ENCODE measurements at regions not wholly inside any gene's neighbourhood (a gene's known extent, or its start where the extent isn't known, plus 50 kb on each side); places are given as distances from the start of the nearest gene placed in this dataset.

DNA sequence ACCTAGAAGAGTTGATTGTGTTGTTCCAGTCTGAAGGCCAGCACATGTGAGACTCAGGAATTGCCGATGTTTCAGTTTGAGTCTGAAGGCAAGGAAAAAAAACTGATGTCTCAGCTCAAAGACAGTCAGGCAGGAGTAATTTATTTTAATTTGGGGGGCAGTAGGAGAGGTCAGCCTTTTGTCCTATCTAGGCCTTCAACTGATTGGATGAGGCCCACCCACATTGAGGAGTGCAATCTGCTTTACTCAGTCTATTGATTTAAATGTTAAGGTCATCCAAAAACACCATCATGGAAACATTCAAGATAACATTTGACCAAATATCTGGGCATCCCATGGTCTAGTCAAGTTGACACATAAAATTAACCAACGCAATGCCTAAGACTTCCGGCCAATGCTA is 288.9 kb downstream of the CDK5RAP2 start:
- no peak for DNase-seq

DNA sequence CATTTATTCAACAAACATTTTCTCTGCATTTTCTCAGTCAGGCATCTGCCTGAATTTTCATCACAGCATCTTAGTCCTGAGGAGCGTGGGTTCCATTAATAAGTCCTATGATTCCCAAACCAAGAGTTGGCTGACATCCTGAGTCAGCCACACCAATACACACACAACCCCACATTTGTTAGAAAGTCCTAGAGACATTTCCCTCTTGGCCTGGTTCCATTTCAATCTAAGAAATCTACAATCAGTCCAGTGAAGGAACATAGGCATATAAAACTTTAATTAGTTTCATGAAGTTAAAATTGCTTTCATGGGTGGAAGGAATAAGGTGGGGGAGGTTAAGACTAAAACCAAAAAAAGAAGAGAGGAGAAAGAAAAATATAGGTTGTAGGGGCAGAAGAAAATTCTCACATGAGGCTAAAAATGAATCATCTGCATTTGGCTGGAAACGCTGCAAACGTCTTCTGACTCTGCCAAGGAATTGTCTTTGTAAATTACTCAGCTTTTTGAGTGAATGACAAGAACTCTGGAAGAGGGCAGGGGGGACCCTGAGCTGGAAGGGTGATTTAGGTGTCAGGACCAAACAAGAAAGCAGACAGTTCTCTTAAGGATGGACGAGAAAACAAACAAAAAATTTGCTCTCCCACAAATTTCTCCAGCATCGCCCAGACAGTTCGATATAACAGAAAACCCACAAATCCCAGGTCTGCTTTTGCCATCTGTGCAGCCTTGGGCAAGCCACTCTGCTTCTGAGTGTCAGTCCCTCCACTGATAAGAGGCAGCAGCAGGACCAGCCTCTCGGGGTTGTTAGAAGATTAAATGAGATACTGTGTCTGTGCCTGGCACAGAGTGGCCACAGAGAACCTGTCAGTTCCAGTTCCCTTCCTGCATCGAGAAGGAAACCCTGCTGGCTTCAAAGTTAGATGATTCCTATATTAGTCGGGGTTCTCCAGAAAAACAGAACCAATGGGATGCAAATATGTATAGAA is 289.7 kb downstream of the CDK5RAP2 start:
- no peak for DNase-seq

DNA sequence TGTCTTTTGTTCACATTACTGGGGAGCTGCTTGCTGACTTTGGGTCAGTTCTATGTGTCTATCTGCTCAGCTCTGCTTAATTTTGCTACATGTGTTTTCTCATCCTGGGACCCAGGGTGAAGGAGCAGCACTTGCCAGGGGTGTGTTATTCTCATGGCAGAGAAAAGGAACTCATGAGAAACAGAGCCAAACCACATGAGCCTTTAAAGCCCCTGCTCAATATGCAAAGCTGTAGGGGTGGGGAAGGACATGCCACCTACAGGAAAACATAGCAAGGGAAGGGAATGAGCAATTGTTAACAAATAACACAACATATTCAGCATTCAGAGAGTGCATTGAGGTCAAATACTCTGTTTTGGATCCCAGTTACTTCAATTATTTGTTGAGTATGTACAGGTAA is 290.9 kb downstream of the CDK5RAP2 start:
- no peak for DNase-seq

DNA sequence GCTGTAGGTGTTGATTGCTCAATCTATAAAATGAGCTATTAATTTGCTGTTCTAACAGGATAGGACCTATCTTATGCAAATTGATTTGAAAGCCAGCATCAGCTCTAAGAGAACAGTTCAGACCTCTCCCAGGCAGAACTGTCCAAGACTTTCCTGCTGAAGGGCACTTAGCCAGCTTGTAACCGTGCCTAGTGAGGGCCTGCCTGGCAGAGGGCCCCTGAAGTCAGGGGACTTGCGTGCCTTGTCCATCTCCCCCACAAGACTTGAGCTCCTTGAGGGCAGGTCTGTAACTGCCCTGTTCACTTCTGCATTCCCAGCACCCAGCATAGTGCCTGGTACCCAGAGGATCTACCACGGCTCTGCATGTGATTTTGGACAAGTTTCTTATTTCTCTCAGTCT is 293.4 kb downstream of the CDK5RAP2 start:
- DNase-seq: no peak

DNA sequence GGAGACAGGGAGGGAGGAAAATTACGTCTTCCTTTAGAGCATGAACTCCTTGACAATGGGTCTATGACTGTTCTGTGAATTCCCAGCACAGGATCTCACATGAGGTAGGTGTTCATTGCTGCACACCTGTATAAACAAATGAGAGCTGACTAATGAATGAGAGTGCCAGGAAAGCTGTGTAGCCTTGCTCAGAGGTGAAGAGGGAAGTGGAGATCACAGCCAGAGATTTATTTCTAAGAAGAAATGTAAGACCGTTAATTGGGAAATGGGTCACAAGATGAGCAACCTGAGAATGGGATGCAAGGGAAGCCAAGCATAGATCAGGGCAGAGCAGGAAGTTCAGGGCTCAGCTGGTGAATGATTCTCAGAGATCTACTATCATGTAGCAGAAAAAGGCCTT is 295.1 kb downstream of the CDK5RAP2 start:
- DNase-seq: no peak

DNA sequence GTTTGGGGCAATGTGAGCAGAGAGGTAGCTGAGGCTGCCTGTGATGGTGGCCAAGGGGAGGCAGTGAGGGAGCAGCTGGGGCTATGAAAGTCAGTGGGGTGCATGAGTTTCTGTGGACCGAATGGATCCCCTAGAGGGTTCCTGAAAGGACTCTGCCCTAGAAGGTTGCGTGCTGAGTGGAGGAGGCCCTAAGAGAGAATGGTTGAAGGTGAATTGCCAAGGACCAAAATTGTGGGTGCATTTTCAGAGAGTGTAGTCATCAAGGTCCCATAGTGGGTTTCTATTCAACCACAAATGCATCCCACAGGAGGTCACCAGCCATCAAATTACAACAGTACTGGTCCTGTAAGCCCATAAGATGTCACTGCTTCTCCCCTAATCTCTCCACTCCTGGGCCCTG is 298.3 kb downstream of the CDK5RAP2 start:
- DNase-seq: no peak

DNA sequence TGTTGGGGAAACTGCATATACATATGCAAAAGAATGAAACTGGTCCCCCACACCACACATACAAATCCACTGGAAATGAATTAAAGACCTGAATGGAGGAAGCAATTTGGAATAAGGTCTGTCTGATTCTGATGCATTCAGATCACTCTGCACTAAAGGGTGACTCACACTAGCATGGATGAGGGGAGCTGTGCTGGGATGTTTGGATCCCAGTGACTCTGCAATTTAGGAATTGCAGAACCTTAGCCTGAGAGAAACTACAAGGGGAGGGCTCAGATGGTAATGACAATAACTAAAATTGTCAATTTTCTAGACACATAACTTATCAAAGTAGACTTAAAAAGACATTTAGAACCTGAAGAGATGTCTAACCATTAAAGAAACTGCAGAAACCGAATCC is 312.0 kb downstream of the CDK5RAP2 start:
- DNase-seq: no peak

DNA sequence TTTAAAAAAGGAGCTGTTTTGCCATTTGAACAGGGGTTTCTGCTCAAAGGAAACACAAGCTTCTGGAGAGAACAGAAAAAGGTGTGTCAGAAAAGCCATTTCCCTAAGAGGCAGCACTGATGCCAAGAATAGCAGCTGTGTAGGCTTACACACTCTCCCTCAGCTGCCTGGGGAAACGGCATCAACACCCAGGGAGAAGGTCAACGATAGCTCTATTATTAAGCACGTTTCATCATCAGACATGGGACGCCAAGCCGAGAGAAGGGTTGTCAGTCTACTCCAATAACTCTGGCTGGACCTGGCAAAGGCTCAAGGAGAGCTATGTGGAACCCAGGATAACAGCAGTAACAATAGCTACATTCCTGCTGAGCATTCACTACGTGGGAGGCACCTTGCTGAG is 314.2 kb downstream of the CDK5RAP2 start:
- DNase-seq: no peak

DNA sequence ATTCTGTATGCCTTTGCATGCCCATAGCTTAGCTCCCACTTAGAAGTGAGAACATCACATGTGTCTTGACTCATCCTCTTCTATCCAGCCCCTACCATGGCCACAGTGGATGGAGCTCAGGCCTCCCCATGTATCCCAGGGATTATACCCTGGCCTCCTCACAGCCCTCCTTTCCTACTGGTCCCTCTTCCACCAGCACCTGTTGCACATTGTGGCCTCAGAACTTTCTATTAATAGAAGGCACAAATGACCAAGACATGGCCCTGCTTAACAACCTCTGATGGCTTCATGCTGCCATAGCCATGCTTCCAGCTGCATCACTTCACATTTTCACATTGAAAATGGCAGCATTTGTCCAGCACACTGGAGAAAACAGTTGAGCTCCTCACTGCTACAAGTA is 315.4 kb downstream of the CDK5RAP2 start:
- no peak for DNase-seq

DNA sequence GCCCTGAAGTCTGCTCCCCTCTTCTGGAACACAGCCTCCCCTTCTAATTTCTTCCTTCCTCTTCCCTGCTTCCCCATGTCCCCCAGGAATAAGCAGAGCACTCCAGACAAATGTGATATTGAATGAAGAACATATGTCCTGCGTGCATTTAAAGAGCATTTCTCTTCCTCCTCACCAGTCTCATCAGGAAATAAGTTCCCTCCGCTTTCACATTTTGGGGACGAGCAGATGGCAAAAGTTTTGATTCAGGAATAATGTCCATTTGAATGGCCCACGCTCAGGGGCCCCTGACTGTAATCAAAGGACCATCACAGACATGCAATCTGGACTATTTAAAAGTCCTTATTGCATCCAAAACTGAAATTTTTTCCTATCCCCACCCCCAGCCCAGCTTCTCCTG is 316.1 kb downstream of the CDK5RAP2 start:
- DNase-seq: no peak

DNA sequence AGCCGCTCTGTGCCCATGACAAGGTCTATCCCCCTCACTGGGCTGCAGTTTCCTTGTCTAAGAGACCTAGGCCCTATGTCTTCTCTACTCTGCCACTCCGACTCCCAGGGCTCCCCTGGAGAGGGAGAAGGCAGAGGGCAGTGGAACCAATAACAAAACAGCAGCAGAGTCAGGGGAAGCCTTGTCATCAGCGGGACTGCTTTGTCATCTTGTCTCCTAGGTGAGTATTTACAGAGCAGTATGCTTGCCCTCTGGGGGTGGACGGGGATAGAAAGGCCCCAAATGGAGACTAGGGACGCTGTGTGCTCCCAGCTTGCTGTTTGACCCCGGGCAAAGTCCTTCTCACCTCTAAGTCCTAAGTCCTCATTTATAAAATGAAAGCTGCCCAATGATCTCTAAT is 318.5 kb downstream of the CDK5RAP2 start:
- no peak for DNase-seq

DNA sequence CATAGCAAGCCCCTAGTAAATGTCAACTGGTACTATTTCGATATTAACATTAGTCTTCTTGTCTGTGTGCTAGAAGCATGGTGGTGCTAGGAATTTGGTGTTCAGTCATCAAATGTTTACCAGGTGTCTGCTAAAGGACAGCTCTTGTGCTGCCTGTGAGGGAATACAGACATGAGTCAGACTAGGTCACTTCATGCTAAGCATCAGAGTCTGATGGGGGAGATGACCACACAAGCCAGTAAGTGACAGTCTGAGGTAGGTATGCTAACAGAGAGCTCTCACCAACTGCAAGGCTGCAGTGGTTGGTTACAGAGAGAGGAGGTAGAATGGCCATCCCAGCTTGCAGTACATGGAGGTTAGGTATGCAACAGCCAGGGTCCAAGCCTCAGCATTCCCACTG is 320.9 kb downstream of the CDK5RAP2 start:
- DNase-seq: no peak

DNA sequence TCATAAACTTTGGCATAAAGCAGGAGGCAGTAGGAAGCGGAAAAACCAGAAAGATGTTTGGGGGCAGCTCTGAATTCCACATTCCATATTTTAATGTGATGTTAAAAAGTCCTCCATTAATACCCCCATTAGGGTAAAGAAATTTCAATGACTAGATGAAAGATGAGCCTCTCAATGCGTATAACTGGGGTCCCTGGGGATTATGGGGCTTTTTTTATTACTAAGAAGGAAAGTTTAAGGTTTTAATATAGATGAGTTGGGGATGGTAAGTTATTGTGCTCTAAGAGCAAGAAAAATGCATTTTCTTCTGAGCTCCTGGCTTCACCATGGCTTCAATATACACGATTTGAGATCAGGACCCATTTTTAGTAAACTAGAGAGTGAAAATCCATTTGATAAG is 321.9 kb downstream of the CDK5RAP2 start:
- no peak for DNase-seq

DNA sequence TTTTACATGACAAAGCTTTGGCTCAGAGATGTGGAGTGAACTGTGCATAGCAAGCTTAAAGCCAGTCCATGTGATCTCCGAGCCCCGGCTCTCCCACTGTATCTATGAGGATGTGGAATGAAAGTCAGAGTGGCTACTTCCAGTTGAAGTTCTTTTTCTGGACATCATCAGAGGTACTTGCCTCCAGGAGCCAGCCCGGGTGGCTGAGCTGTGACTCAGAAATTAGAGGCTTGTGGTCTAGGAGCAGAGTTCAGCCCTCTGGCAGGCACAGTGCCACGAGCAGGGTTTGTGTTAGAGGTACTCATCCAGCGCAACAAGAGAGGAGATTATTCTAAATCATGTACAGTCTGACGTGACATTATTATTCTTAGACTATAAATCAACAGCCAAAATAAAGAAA is 322.5 kb downstream of the CDK5RAP2 start:
- DNase-seq: no peak

DNA sequence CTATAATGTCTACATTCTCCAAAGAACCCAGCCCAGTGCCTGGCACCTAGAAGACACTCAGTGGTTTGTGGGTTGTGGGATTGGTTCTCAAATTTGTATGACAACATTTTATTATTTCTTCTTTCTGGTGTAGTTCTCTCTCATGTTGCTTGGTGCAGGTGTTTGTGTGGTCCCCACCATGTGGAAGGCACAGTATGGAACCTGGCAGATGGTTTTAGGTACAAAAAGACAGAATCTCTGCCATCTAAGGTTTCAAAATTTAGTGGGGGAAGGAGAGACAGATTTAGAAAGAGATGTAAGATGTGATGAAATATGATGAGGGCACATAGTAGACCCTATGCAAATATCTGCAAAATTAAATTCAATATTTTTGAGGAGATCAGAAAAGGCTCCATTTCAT is 323.8 kb downstream of the CDK5RAP2 start:
- no peak for DNase-seq

DNA sequence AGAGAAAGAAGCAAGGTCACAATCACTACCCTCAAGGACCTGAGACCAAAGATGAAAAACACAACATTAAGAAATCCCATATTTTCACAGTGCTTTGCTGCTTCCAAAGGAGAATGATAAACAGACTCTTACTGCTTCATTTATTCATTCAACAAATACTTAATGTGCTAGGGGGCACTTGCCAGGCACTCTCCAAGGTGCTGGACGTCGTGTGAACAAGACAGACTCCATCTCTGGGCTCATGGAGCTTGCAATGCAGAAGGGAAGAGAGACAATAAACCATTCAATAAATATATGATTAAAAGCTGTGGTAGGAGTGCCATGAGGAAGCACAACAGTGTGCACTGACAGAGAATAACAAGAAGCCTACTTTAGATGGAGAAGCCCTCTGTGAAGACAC is 327.7 kb downstream of the CDK5RAP2 start:
- DNase-seq: no peak

DNA sequence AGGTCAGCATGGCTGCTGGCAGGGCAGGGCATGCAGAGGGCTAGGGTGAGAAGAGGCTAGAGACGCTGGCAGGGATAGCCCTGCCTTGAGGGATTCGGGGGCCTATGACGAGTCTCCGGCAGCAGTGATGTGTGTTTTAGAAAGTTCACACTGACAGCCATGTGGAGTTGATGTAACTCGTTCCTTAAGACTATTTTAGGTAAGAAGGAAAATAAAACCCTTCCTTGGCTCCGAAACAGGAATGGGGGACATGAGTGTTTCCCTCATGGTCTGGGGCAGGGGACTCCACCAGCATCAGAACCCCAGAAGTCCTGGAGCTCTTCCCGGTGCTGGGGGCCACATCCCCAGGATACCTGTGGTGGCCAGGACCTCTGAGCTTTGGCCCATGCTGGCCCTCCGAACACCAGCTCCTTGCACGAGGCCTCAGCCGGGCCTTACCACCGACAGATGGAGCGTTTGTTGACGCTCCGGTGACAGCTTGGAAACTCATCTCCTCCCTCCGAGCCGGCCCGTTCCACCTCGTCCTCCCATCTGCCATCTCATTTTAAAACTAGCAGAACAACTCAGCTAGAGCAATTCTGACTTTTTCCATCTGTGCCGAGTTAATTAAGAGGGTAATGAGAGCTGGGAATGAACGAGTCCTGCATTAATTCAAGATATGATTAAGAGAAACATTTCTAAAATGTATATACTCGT is 337.7 kb downstream of the CDK5RAP2 start:
- no peak for DNase-seq

DNA sequence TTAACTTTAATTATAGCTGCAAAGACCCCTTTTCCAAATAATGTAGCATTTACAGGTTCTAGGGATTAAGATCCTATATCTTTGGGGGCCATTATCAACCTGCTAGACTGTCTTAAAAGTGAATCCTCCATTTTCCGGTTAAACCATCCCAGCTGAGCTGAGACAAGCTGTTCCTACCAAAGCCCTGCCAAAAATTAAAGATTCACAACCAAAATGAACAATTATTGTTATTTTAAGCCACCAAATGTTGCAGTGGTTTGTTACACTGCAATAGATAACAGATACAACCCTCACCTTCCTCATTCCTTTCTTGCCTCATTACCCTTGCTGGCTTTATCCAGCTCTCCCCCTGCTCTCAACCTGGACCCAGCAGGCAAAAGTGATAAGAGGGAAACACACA is 343.4 kb downstream of the CDK5RAP2 start:
- DNase-seq: no peak

DNA sequence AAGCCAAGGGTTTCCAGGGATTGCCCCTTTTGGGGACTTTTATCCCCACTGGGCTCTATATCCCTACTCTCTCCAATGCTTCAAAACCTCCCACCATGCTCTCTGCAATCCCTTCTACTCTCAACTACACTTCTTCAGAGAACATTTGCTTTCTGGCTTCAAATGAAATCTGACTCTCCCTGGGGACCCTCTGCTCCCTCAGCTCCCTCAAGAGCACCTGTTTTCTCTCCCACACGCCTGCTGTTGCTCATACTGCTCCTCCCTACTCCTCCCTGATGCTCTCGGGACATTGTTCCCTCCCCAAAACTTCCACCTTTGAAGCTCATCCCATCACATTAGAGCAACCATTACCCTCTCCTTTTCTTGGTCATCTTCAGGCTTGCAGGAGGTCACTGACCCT is 344.9 kb downstream of the CDK5RAP2 start:
- no peak for DNase-seq

DNA sequence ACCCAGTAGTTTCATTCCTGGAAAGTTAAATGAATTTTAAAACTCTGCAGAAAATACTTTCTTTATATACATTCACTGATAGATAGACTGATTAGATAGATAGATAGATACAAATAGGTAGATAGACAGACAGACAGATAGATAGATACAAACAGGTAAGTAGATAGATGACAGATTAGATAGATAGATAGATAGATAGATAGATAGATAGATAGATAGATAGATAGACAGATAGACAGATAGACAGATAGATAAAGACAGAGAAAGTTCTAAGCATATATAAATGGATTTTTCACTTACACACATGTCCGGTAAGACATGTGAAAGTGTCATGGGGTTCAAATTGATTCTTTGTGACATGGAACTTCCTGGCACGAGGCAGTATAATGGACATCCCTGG is 349.7 kb downstream of the CDK5RAP2 start:
- no peak for DNase-seq

DNA sequence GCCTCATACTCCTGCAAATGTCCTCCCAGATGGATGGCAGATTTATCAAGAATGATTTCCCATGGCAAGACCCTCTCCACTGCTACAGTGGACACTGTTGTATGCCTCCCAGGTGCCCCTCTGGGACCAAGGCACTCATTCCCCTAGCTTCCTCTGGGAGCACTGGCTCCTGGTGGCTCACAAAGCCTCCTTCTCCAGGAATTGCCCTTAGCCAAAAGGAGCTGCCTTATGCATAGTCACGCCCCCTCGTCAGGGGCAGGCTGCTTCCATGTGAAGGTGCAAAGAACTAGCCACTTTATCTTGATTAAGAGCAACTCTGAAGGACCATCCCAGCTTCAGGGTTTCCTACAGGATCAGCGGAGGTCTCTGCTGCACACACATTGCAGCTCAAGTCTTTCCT is 358.1 kb downstream of the CDK5RAP2 start:
- DNase-seq: no peak

DNA sequence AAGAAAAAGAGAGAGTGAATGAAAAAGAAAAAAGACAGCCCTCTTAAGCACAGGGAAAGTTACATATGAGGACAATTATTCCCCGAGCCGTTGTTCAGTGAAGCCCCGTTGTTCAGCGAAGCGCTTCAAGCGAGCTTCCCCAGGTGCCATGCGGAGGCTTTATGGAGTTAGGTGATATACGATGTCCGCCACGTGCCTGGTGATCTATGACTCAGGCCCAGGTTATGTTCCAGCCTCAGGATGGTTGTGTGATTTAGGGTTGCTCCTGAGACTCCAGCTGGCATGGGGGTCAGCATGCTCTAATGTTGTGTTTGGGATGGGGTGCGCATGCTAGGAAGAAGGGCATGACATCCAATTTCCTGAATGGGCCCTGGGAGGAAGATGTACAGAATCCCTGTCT is 365.6 kb downstream of the CDK5RAP2 start:
- no peak for DNase-seq

DNA sequence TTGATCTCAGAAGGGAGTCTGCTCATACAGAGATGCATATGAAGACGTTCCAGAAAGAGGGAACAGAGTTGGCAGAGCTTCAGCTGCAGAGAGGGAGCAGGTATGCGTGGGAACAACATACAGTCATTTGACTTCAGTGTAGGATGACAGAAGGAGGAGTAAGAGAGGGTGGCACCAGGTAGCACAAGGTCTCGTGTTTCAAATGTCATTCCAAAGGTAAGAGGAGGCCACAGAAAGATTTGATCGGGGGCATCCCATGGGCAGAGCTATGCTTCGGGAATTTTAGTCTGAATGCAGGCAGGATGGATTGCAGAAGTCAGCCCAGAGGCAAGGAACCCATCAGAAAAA is 367.1 kb downstream of the CDK5RAP2 start:
- DNase-seq: no peak

DNA sequence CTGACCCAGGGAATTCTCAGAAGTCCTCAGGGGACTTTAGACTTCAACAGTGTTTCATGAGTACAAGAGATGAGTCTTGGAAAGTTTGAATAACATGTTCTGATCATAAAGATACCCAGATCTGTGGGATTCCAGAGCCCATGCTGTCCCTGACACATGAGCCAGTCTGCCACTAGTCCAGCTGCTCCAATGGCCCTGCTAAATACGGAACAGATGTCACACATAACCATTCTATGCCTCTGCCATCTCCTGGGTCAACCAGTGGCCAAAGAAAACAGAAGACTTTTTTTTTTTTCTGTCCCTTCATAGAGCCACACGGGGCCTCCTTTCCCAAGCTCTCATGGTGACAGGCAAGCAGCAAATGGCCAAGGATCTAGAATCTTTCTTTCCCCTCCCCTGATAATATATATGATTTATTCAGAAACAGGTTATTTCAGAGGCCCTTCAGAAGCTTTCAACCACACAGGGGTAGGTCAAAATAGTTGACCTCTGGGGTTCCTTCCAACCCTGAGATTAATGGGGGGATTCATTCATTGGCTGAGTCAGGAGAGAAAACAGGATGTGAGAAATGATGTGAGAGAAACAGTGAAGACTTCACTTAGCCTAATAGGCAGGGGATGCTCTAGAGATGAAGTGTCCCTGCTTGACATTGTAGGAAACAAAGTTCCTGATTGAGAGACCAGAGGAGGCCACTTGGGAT is 367.7 kb downstream of the CDK5RAP2 start:
- DNase-seq: no peak

All from bone marrow (tissue), 2 donors.